ENCODE measurements at regions not wholly inside any gene's neighbourhood (a gene's known extent, or its start where the extent isn't known, plus 50 kb on each side); places are given as distances from the start of the nearest gene placed in this dataset.

DNA sequence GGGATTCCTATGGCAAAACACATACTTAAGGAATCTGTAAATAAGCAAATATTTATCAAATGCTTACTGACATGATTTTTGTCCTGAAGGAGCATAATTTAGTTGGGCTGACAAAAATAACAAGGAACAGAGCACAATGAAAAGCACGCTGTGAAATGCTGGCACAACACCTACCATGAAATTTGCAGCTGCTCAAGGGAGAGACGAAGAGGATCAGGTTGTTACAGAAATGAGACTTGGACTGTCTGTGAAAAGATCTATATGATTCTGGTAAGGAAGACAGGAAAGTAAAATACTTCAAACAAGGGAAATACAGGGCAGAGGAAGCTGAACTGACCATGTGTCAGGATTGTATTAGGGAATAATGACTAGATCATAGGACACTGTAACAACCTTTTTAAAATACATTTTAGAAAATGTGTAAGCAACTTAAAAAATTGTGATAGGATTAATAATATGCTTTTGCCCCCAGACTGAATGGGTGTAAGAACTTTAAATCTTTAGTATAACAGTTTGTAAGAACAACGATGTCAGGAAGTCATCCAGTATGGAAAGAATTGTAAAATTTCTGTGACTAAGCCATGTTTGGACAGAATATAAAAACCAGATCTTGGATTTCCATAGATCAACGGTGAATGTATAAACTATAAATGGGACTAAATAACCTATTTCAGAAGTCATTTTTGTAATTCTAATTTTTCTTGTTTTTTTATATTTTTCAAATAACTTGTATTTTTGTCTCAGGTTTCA, 1556.0 kb downstream of the EFNB2 start:
- no peak overlapping the region for H3K14ac ChIP-seq (replicated peaks; ENCODE audit: low read depth, low read length)
- H3K4me2 ChIP-seq (ENCODE audit: low read depth, low read length), result no peak overlapping the region
- DNase-seq, result no peak
- ATAC-seq (ENCODE audit: low read depth), result no peak
- no peak overlapping the region for H2BK20ac ChIP-seq (ENCODE audit: low read depth, low read length)
- H3K4ac ChIP-seq (ENCODE audit: low read depth, low read length), result no peak overlapping the region
- no TSS peak for BruUV-seq (replicated peaks)
- no peaks in the 10 kb centered on the region; the same call in 1 of the 2 replicates for H3K9me3 ChIP-seq (ENCODE audit: control insufficient read depth, insufficient read depth, low read length)
- no peak overlapping the region for H3K4me3 ChIP-seq (ENCODE audit: insufficient read depth, low read depth, low read length)
- H2BK120ac ChIP-seq (ENCODE audit: low read depth, low read length), result no peak overlapping the region
- no peak overlapping the region for H2AK5ac ChIP-seq (ENCODE audit: low read depth, low read length)
- H3K23ac ChIP-seq (ENCODE audit: low read depth, low read length), result no peak overlapping the region
- H4K91ac ChIP-seq (ENCODE audit: insufficient read depth, low read depth, low read length), result no peak overlapping the region
- H4K8ac ChIP-seq (ENCODE audit: low read depth in 2 of 2, low read length in 2 of 2), result no peak overlapping the region
- H3K4me1 ChIP-seq (ENCODE audit: control insufficient read depth, insufficient read depth, low read length), result no peaks in the 10 kb centered on the region
- H3K79me1 ChIP-seq (ENCODE audit: low read depth in 1 of 2, low read length in 2 of 2), result no peaks in the 10 kb centered on the region
- CTCF ChIA-PET, result interaction anchor here (0.6 kb wide), 1 partner anchor 16 kb away, joined by 5 read pairs; no protein-coding TSS in a partner anchor
- H2AFZ ChIP-seq (replicated peaks; ENCODE audit: low read length, poor library complexity), result no peak overlapping the region
- POLR2A ChIA-PET (ENCODE audit: unreplicated experiment), result no interaction called here
- no peaks in the 10 kb centered on the region for H3K36me3 ChIP-seq (ENCODE audit: control insufficient read depth, insufficient read depth, low read length)
- H3K18ac ChIP-seq (ENCODE audit: low read depth, low read length), result no peak overlapping the region
- intact Hi-C loops (cut with micrococcal nuclease), result no loop called here
- no peak overlapping the region for H3K9ac ChIP-seq (ENCODE audit: low read depth, low read length)
- no peak overlapping the region for H3K27ac ChIP-seq (ENCODE audit: insufficient read depth, low read length)
- H2BK5ac ChIP-seq (ENCODE audit: low read depth, low read length, poor library complexity, severe bottlenecking), result no peak overlapping the region
- whole genome bisulfite sequencing, 2 experiments (ENCODE audit: extremely low coverage in 2 of 2, insufficient read length in 1 of 2), result no CpG with 5 or more reads among the region's 4 CpGs
- no peaks in the 10 kb centered on the region for H4K20me1 ChIP-seq (ENCODE audit: insufficient read depth, low read length)
- no peaks in the 10 kb centered on the region for H3K27me3 ChIP-seq (ENCODE audit: control insufficient read depth, insufficient read depth, low read length)
- H2BK15ac ChIP-seq (ENCODE audit: low read depth, low read length), result no peak overlapping the region
- H4K5ac ChIP-seq (ENCODE audit: low read depth, low read length), result no peak overlapping the region
- H3K56ac ChIP-seq (ENCODE audit: extremely low read depth, insufficient read depth, low read length), result no peak overlapping the region
- no peak overlapping the region for H2AK9ac ChIP-seq (replicated peaks; ENCODE audit: low read depth, low read length, poor library complexity)
- dilution Hi-C loops (cut with HindIII; ENCODE audit: low sequenced_read_pairs, unreplicated experiment), result no loop called here
- H3K9me1 ChIP-seq (ENCODE audit: insufficient read depth, low read length), result no peaks in the 10 kb centered on the region
- in situ Hi-C loops (cut with MboI; ENCODE audit: low sequenced_read_pairs), result no loop called here
- TF ChIP-seq RFX5 (IDR thresholded peaks at IDR 0.05; ENCODE audit: low read depth, low read length), result no peak
- TF ChIP-seq, protein P1, sequence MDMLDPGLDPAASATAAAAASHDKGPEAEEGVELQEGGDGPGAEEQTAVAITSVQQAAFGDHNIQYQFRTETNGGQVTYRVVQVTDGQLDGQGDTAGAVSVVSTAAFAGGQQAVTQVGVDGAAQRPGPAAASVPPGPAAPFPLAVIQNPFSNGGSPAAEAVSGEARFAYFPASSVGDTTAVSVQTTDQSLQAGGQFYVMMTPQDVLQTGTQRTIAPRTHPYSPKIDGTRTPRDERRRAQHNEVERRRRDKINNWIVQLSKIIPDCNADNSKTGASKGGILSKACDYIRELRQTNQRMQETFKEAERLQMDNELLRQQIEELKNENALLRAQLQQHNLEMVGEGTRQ (IDR thresholded peaks at IDR 0.05; ENCODE audit: low read depth, low read length), result no peak
- TF ChIP-seq MAFK (IDR thresholded peaks at IDR 0.05; ENCODE audit: low read depth, low read length), result no peak
- TF ChIP-seq CEBPB (IDR thresholded peaks at IDR 0.05; ENCODE audit: low read depth, low read length), result no peak
- TF ChIP-seq NFE2L2 (IDR thresholded peaks at IDR 0.05; ENCODE audit: low read depth, low read length), result no peak
- no peak for TF ChIP-seq POLR2A (IDR thresholded peaks at IDR 0.05; ENCODE audit: low read depth, low read length)
- TF ChIP-seq SMC3 (IDR thresholded peaks at IDR 0.05; ENCODE audit: low read depth, low read length), result no peak
- TF ChIP-seq RCOR1 (IDR thresholded peaks at IDR 0.05; ENCODE audit: insufficient replicate concordance, low read length), result no peak
- no peak for TF ChIP-seq RAD21 (IDR thresholded peaks at IDR 0.05; ENCODE audit: low read length)
- TF ChIP-seq BHLHE40 (IDR thresholded peaks at IDR 0.05; ENCODE audit: low read depth, low read length), result no peak
- no peak for TF ChIP-seq MXI1 (IDR thresholded peaks at IDR 0.05; ENCODE audit: borderline replicate concordance, low read depth, low read length)
- TF ChIP-seq FOS (IDR thresholded peaks at IDR 0.05; ENCODE audit: low read depth, low read length), result no peak
- no peak for TF ChIP-seq CHD1 (IDR thresholded peaks at IDR 0.05; ENCODE audit: low read depth, low read length)
- TF ChIP-seq, protein P2, sequence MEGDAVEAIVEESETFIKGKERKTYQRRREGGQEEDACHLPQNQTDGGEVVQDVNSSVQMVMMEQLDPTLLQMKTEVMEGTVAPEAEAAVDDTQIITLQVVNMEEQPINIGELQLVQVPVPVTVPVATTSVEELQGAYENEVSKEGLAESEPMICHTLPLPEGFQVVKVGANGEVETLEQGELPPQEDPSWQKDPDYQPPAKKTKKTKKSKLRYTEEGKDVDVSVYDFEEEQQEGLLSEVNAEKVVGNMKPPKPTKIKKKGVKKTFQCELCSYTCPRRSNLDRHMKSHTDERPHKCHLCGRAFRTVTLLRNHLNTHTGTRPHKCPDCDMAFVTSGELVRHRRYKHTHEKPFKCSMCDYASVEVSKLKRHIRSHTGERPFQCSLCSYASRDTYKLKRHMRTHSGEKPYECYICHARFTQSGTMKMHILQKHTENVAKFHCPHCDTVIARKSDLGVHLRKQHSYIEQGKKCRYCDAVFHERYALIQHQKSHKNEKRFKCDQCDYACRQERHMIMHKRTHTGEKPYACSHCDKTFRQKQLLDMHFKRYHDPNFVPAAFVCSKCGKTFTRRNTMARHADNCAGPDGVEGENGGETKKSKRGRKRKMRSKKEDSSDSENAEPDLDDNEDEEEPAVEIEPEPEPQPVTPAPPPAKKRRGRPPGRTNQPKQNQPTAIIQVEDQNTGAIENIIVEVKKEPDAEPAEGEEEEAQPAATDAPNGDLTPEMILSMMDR (conservative IDR thresholded peaks at IDR 0.05; ENCODE audit: low read depth, low read length), result no peak
- TF ChIP-seq, protein P3, sequence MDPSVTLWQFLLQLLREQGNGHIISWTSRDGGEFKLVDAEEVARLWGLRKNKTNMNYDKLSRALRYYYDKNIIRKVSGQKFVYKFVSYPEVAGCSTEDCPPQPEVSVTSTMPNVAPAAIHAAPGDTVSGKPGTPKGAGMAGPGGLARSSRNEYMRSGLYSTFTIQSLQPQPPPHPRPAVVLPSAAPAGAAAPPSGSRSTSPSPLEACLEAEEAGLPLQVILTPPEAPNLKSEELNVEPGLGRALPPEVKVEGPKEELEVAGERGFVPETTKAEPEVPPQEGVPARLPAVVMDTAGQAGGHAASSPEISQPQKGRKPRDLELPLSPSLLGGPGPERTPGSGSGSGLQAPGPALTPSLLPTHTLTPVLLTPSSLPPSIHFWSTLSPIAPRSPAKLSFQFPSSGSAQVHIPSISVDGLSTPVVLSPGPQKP (IDR thresholded peaks at IDR 0.05; ENCODE audit: borderline replicate concordance, low read depth, low read length), result no peak
- no peak for TF ChIP-seq MAZ (IDR thresholded peaks at IDR 0.05; ENCODE audit: borderline replicate concordance, low read depth, low read length)

All from IMR-90 (cell line).